Hepatocyte (in vitro differentiated cells): ENCODE measurements at regions not wholly inside any gene's neighbourhood (a gene's known extent, or its start where the extent isn't known, plus 50 kb on each side); places are given as distances from the start of the nearest gene placed in this dataset.

Experiments
- EZH2 ChIP-seq: fragments of 200-600 bp; sonication (generic); IDR thresholded peaks from 2 replicates; pipeline ENCODE4 v1.6.1; 2016; ENCODE audit warnings: antibody characterized with exemption, mild to moderate bottlenecking, borderline replicate concordance
- TF ChIP-seq, protein P1 (sequence below): fragments of 200-600 bp; sonication (generic); IDR thresholded peaks from 2 replicates; pipeline ENCODE4 v1.5.1; 2016; ENCODE audit warnings: antibody characterized with exemption, mild to moderate bottlenecking; ENCODE audit not compliant: poor library complexity

DNA sequence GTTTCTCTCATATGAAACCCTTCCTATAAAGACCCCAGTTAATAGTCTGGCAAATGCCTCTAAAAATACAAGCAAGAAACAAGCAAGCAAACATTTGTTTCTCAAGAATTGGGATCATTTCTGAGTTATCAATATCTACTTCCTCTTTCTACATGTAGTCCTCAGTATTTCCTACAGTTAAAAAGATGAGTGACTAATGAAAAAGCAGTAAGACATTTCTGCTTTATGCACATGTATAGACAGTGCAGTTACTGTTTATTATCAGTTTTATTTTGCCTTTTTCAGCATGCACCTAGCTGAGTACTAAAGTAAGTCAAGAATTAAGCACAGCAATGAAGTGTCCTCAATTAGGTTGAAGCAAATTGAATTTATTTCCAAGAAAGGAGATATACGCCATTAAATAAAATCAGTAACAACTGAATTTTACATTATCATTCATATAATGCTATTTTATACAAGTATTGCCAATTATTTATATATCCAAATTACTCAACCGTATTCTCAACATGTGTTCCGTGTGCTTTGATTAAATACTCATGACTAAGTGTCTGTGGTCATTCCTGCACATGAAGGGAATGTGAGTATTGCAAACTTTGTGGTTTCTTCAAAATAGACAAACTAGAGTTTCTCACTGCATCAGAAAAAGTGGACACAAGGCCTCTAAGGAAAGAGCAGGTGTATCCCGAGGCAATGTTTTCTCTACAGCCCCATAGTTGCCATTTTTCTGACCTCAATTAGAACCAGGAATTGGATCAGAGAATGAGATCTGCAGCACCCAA, 159.3 kb upstream of the MARCKS start:
- TF ChIP-seq, protein P1, sequence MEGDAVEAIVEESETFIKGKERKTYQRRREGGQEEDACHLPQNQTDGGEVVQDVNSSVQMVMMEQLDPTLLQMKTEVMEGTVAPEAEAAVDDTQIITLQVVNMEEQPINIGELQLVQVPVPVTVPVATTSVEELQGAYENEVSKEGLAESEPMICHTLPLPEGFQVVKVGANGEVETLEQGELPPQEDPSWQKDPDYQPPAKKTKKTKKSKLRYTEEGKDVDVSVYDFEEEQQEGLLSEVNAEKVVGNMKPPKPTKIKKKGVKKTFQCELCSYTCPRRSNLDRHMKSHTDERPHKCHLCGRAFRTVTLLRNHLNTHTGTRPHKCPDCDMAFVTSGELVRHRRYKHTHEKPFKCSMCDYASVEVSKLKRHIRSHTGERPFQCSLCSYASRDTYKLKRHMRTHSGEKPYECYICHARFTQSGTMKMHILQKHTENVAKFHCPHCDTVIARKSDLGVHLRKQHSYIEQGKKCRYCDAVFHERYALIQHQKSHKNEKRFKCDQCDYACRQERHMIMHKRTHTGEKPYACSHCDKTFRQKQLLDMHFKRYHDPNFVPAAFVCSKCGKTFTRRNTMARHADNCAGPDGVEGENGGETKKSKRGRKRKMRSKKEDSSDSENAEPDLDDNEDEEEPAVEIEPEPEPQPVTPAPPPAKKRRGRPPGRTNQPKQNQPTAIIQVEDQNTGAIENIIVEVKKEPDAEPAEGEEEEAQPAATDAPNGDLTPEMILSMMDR, result no peak
- TF ChIP-seq EZH2, result no peak
